ENCODE measurements at regions not wholly inside any gene's neighbourhood (a gene's known extent, or its start where the extent isn't known, plus 50 kb on each side); places are given as distances from the start of the nearest gene placed in this dataset.
"Not testable (repeated sequence)": the region's sequence is repeated elsewhere in the genome, so short reads cannot be mapped to it uniquely, and the experiment has no call there.

- H3K27me3 Mint-ChIP-seq (ENCODE audit: unreplicated experiment); H3K4me3 Mint-ChIP-seq (ENCODE audit: low read depth, unreplicated experiment); H3K27ac Mint-ChIP-seq (ENCODE audit: unreplicated experiment); BruUV-seq (replicated peaks); H3K9me3 Mint-ChIP-seq (ENCODE audit: low read depth, unreplicated experiment); H3K36me3 Mint-ChIP-seq (ENCODE audit: insufficient read depth, unreplicated experiment); DNase-seq; intact Hi-C loops (cut with micrococcal nuclease; ENCODE audit: unreplicated experiment): not testable (repeated sequence)
- H3K4me1 Mint-ChIP-seq (ENCODE audit: low read depth, unreplicated experiment), result peaks cover 34% of the 10 kb centered on the region
- CTCF ChIA-PET, result interaction anchor here (0.5 kb wide), 1 partner anchor 25 kb away, joined by 3 read pairs; no protein-coding TSS in a partner anchor
Observed at GRCh38 chrX:107296184-107296583, 89.8 kb downstream of the DNAAF6 start.

GRCh38 chrX:107298276-107298675 lies 91.9 kb downstream of the DNAAF6 start:
- intact Hi-C loops (cut with micrococcal nuclease; ENCODE audit: unreplicated experiment), result no loop called here
- Mint-ChIP-seq H3K27ac (ENCODE audit: unreplicated experiment) (no peak overlapping the region), H3K4me1 (ENCODE audit: low read depth, unreplicated experiment) (peaks cover 29% of the 10 kb centered on the region), H3K9me3 (ENCODE audit: low read depth, unreplicated experiment) (peaks cover 6% of the 10 kb centered on the region), H3K4me3 (ENCODE audit: low read depth, unreplicated experiment) (no peak overlapping the region), H3K27me3 (ENCODE audit: unreplicated experiment) (no peaks in the 10 kb centered on the region), H3K36me3 (ENCODE audit: insufficient read depth, unreplicated experiment) (peaks cover 5% of the 10 kb centered on the region)
- peak; percentile 6 for DNase-seq
- TF ChIP-seq CTCF (IDR thresholded peaks at IDR 0.05; ENCODE audit: unreplicated experiment), result no peak
- no TSS peak for BruUV-seq (replicated peaks)
- CTCF ChIA-PET, result no interaction called here

- Mint-ChIP-seq H3K27me3 (ENCODE audit: unreplicated experiment) (no peaks in the 10 kb centered on the region), H3K36me3 (ENCODE audit: insufficient read depth, unreplicated experiment) (peaks cover 2% of the 10 kb centered on the region), H3K27ac (ENCODE audit: unreplicated experiment) (no peak overlapping the region), H3K4me3 (ENCODE audit: low read depth, unreplicated experiment) (no peak overlapping the region), H3K9me3 (ENCODE audit: low read depth, unreplicated experiment) (peaks cover 3% of the 10 kb centered on the region), H3K4me1 (ENCODE audit: low read depth, unreplicated experiment) (peaks cover 16% of the 10 kb centered on the region)
- no peak for DNase-seq
- no peak for TF ChIP-seq CTCF (IDR thresholded peaks at IDR 0.05; ENCODE audit: unreplicated experiment)
- intact Hi-C loops (cut with micrococcal nuclease; ENCODE audit: unreplicated experiment), result no loop called here
- BruUV-seq (replicated peaks), result no TSS peak
- CTCF ChIA-PET, result no interaction called here
Observed at GRCh38 chrX:107301253-107301652, 94.8 kb downstream of the DNAAF6 start.

DNA sequence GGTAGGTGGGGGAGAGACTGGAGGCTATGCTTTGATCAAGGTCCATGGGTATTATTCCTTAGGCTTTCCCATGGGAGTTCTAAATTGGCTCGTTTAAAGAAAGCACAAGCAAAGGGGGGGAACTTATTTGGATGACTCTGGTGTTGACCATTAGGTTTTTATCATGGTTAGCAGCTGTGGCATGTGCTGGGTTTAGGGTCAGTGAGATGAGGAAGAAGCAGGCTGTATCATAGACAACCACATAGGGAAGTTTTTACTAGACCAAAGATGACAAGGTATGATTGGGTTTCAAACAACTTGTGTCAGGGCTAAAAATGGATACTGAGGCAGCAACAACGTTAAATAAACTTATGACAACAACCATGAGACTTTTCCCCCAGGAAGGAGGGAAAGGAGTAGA lies 97.7 kb downstream of the DNAAF6 start:
- no peak for DNase-seq
- Mint-ChIP-seq H3K27ac (ENCODE audit: unreplicated experiment) (no peak overlapping the region), H3K27me3 (ENCODE audit: unreplicated experiment) (no peaks in the 10 kb centered on the region), H3K4me3 (ENCODE audit: low read depth, unreplicated experiment) (no peak overlapping the region), H3K4me1 (ENCODE audit: low read depth, unreplicated experiment) (no peaks in the 10 kb centered on the region), H3K9me3 (ENCODE audit: low read depth, unreplicated experiment) (no peaks in the 10 kb centered on the region), H3K36me3 (ENCODE audit: insufficient read depth, unreplicated experiment) (no peaks in the 10 kb centered on the region)
- no TSS peak for BruUV-seq (replicated peaks)
- CTCF ChIA-PET, result no interaction called here
- no peak for TF ChIP-seq CTCF (IDR thresholded peaks at IDR 0.05; ENCODE audit: unreplicated experiment)
- intact Hi-C loops (cut with micrococcal nuclease; ENCODE audit: unreplicated experiment), result no loop called here

DNA sequence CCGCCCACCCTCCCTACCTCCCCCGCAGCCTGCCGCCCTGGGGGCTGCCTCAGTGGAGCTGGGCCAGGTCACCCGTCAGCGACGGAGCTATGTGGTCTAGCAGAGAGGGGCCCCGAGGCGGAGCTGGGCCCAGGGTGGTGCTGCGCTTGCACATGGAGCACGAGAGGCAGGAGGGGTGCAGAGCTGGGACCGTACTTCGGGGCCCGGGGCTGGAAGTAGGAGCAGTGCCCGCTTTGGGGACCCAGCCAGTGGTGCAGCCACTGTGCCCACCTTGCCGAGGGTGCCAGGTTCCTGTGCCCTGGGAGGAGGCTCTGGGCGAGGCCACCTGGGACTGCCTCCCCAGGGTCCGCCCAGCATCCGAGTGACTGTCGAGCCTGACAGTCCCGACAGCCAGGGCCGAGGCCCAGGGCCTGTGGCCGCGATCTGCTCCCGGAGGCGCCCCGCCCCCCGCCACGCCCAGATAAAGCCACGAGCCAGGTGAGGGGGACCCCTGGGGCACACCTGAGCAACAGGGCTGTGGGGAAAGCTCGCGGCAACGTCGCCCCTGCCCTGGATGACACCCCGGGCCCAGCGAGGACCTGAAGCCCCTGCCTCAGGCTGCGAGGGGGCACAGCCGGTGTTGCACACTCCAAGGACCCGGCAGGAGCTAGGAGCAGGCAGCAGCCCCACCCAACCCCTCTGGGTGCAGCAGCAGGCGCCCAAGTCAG lies 117.5 kb downstream of the DNAAF6 start:
- CTCF ChIA-PET, result no interaction called here
- H3K27ac Mint-ChIP-seq (ENCODE audit: unreplicated experiment), result no peak overlapping the region
- H3K27me3 Mint-ChIP-seq (ENCODE audit: unreplicated experiment), result peaks cover 21% of the 10 kb centered on the region
- no peak for TF ChIP-seq CTCF (IDR thresholded peaks at IDR 0.05; ENCODE audit: unreplicated experiment)
- intact Hi-C loops (cut with micrococcal nuclease; ENCODE audit: unreplicated experiment), result loop anchor here (2.0 kb wide), 1 partner anchor 299 kb away; no protein-coding TSS in a partner anchor
- no peak for DNase-seq
- no peaks in the 10 kb centered on the region for H3K36me3 Mint-ChIP-seq (ENCODE audit: insufficient read depth, unreplicated experiment)
- no TSS peak for BruUV-seq (replicated peaks)
- no peaks in the 10 kb centered on the region for H3K9me3 Mint-ChIP-seq (ENCODE audit: low read depth, unreplicated experiment)
- no peaks in the 10 kb centered on the region for H3K4me1 Mint-ChIP-seq (ENCODE audit: low read depth, unreplicated experiment)
- H3K4me3 Mint-ChIP-seq (ENCODE audit: low read depth, unreplicated experiment), result no peak overlapping the region

All from Calu3 (cell line).